Smooth muscle cell (in vitro differentiated cells): ENCODE measurements at regions not wholly inside any gene's neighbourhood (a gene's known extent, or its start where the extent isn't known, plus 50 kb on each side); places are given as distances from the start of the nearest gene placed in this dataset.
A peak's percentile ranks its signal among the peaks of the same experiment; 100 is the strongest.

Experiments used
- DNase-seq: peaks from one replicate; lab custom pipeline; 2025; ENCODE audit not compliant: unreplicated experiment; lab: John Stamatoyannopoulos, UW
- H2AFZ ChIP-seq: fragments of 200-600 bp; sonication (generic); 2 replicates; pipeline ENCODE4 v1.6.0; 2016; ENCODE audit warnings: antibody characterized with exemption, low read depth, mild to moderate bottlenecking
- H3F3A ChIP-seq: fragments of 200-600 bp; sonication (generic); 2 replicates; pipeline ENCODE4 v1.6.0; 2017; ENCODE audit warnings: antibody characterized with exemption, low read depth
- H3K27ac ChIP-seq: fragments of 200-600 bp; sonication (generic); 2 replicates; pipeline ENCODE4 v1.5.1; 2016; ENCODE audit warnings: low read depth, mild to moderate bottlenecking
- H3K27me3 ChIP-seq: fragments of 200-600 bp; sonication (generic); 2 replicates; pipeline ENCODE4 v1.6.1; 2016; ENCODE audit warnings: low read depth, mild to moderate bottlenecking
- H3K36me3 ChIP-seq: fragments of 200-600 bp; sonication (generic); 2 replicates; pipeline ENCODE4 v1.5.1; 2016; ENCODE audit warnings: low read depth
- H3K4me1 ChIP-seq: fragments of 200-600 bp; sonication (generic); 2 replicates; pipeline ENCODE4 v1.5.1; 2016; ENCODE audit warnings: low read depth
- H3K4me2 ChIP-seq: fragments of 200-600 bp; sonication (generic); 2 replicates; pipeline ENCODE4 v1.6.0; 2016; ENCODE audit warnings: mild to moderate bottlenecking
- H3K4me3 ChIP-seq: fragments of 200-600 bp; sonication (generic); 2 replicates; pipeline ENCODE4 v1.5.1; 2016; ENCODE audit warnings: mild to moderate bottlenecking
- H3K79me2 ChIP-seq: fragments of 200-600 bp; sonication (generic); 2 replicates; pipeline ENCODE4 v1.6.0; 2016; ENCODE audit warnings: low read depth, mild to moderate bottlenecking
- H3K9ac ChIP-seq: fragments of 200-600 bp; sonication (generic); 2 replicates; pipeline ENCODE4 v1.6.0; 2016; ENCODE audit warnings: low read depth
- H3K9me3 ChIP-seq: fragments of 200-600 bp; sonication (generic); replicated peaks from 2 replicates; pipeline ENCODE4 v1.5.1; 2016; ENCODE audit warnings: low read depth
- H4K20me1 ChIP-seq: fragments of 200-600 bp; sonication (generic); 2 replicates; pipeline ENCODE4 v1.6.0; 2016; ENCODE audit warnings: low read depth
- WGBS: methylation state at CpG from one replicate; pipeline ENCODE4 v1.1.7; 2016; ENCODE audit warnings: low lambda C conversion rate; 5-methylcytosine and 5-hydroxymethylcytosine counted together
- TF ChIP-seq, protein P1 (sequence below): fragments of 200-600 bp; sonication (generic); IDR thresholded peaks from 2 replicates; pipeline ENCODE4 v1.5.1; 2017; ENCODE audit warnings: borderline replicate concordance, mild to moderate bottlenecking, antibody characterized with exemption; ENCODE audit not compliant: insufficient read depth, poor library complexity, severe bottlenecking

GRCh38 chr12:47306130-47306529, 226.4 kb upstream of the AMIGO2 start:
- H3K79me2 ChIP-seq, result no peaks in the 10 kb centered on the region
- no peaks in the 10 kb centered on the region for H3K27me3 ChIP-seq
- peaks cover 2% of the 10 kb centered on the region for H3K4me1 ChIP-seq
- H2AFZ ChIP-seq, result no peak overlapping the region
- WGBS, result 96% methylated on average over 22 of the region's 22 CpGs
- no peak for DNase-seq
- no peaks in the 10 kb centered on the region for H3F3A ChIP-seq
- no peak overlapping the region for H3K4me3 ChIP-seq
- TF ChIP-seq, protein P1, sequence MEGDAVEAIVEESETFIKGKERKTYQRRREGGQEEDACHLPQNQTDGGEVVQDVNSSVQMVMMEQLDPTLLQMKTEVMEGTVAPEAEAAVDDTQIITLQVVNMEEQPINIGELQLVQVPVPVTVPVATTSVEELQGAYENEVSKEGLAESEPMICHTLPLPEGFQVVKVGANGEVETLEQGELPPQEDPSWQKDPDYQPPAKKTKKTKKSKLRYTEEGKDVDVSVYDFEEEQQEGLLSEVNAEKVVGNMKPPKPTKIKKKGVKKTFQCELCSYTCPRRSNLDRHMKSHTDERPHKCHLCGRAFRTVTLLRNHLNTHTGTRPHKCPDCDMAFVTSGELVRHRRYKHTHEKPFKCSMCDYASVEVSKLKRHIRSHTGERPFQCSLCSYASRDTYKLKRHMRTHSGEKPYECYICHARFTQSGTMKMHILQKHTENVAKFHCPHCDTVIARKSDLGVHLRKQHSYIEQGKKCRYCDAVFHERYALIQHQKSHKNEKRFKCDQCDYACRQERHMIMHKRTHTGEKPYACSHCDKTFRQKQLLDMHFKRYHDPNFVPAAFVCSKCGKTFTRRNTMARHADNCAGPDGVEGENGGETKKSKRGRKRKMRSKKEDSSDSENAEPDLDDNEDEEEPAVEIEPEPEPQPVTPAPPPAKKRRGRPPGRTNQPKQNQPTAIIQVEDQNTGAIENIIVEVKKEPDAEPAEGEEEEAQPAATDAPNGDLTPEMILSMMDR, result no peak
- no peaks in the 10 kb centered on the region for H3K36me3 ChIP-seq
- H3K9ac ChIP-seq, result no peak overlapping the region
- H4K20me1 ChIP-seq, result no peaks in the 10 kb centered on the region
- no peak overlapping the region for H3K4me2 ChIP-seq
- H3K9me3 ChIP-seq, result no peaks in the 10 kb centered on the region
- H3K27ac ChIP-seq, result no peak overlapping the region

DNA sequence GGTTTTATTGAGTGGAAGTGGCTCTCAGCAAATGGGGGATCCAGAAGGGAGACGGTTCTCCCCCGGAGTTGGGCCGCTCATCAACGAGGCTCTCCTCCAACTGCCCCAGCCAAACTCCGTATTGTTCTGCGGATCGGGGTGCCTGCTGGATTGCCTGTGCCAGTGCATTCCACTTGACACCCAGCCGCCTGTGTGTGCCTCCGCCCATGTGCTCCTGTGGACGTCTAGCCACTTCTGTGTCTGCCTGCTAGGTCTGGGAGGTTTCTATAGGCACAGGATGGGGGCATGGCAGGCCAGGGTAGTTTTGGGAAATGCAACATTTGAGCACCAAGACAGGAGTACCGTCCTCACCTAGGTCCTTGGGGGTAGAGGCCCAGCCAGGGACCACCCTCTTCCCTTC, 225.7 kb upstream of the AMIGO2 start:
- Histone ChIP-seq H3K79me2 (no peaks in the 10 kb centered on the region), H3K4me2 (no peak overlapping the region), H4K20me1 (no peaks in the 10 kb centered on the region), H3K9me3 (no peaks in the 10 kb centered on the region), H2AFZ (no peak overlapping the region), H3F3A (no peaks in the 10 kb centered on the region), H3K4me1 (peaks cover 2% of the 10 kb centered on the region), H3K9ac (no peak overlapping the region), H3K27ac (no peak overlapping the region), H3K36me3 (no peaks in the 10 kb centered on the region), H3K27me3 (no peaks in the 10 kb centered on the region), H3K4me3 (no peak overlapping the region)
- TF ChIP-seq, protein P1, result no peak
- DNase-seq, result no peak
- 97% methylated on average over 11 of the region's 11 CpGs for WGBS

GRCh38 chr12:47303995-47304560, 224.3 kb upstream of the AMIGO2 start:
- Histone ChIP-seq H4K20me1 (no peaks in the 10 kb centered on the region), H3K4me1 (peaks cover 2% of the 10 kb centered on the region), H3K4me2 (no peak overlapping the region), H2AFZ (peak overlapping the region; percentile 1), H3K27ac (no peak overlapping the region), H3K9me3 (no peaks in the 10 kb centered on the region), H3K27me3 (no peaks in the 10 kb centered on the region), H3F3A (no peaks in the 10 kb centered on the region), H3K4me3 (no peak overlapping the region), H3K79me2 (no peaks in the 10 kb centered on the region), H3K9ac (no peak overlapping the region), H3K36me3 (no peaks in the 10 kb centered on the region)
- WGBS, result 100% methylated on average over 1 of the region's 1 CpG
- TF ChIP-seq, protein P1, result no peak
- no peak for DNase-seq

DNA sequence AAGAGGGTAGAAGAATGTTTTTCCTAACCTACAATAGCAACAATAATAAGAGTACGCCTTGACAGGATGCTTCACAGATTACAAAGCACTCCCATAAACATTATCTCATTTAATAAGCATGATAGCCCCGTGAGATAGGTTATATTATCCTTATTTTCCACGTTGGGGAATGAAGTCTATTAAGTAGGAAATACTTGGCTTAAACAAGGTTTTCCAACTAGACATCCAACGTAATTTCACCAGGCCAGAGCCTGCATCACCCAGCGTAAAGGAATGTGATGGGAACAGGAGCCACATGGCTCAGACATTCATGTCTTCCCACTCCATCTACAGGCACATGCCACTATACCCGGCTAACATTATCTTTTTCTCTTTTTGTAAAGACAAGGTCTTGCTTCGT, 223.4 kb upstream of the AMIGO2 start:
- Histone ChIP-seq H3K27ac (peak overlapping the region; percentile 56), H4K20me1 (no peaks in the 10 kb centered on the region), H3K4me1 (peaks cover 2% of the 10 kb centered on the region), H3K79me2 (no peaks in the 10 kb centered on the region), H3F3A (no peaks in the 10 kb centered on the region), H3K36me3 (no peaks in the 10 kb centered on the region), H3K27me3 (no peaks in the 10 kb centered on the region), H3K9me3 (no peaks in the 10 kb centered on the region), H3K4me3 (no peak overlapping the region), H3K9ac (no peak overlapping the region), H3K4me2 (no peak overlapping the region), H2AFZ (no peak overlapping the region)
- TF ChIP-seq, protein P1, result no peak
- DNase-seq, result no peak
- 35% methylated on average over 7 of the region's 7 CpGs for WGBS
